Ascending aorta (tissue), 2 donors: ENCODE measurements at regions not wholly inside any gene's neighbourhood (a gene's known extent, or its start where the extent isn't known, plus 50 kb on each side); places are given as distances from the start of the nearest gene placed in this dataset.

Experiments used
- DNase-seq, 2 donors: peaks; one replicate each; pipeline ENCODE4 v3.0.0-alpha.2; 2019; ENCODE audit warnings: low spot score in 2 of 2
- H3K27ac ChIP-seq, 2 donors: fragments of 200-600 bp; sonication (generic); one replicate each; pipeline ENCODE4 v1.5.1; 2016 to 2017; ENCODE audit warnings: mild to moderate bottlenecking in 1 of 2
- H3K27me3 ChIP-seq: fragments of 200-600 bp; sonication (generic); one replicate; pipeline ENCODE4 v1.5.1; 2017
- H3K36me3 ChIP-seq, 2 donors: fragments of 200-600 bp; sonication (generic); one replicate each; pipeline ENCODE4 v1.5.1; 2016
- H3K4me1 ChIP-seq, 2 donors: fragments of 200-600 bp; sonication (generic); one replicate each; pipeline ENCODE4 v1.5.1; 2016 to 2017; ENCODE audit warnings: mild to moderate bottlenecking in 1 of 2
- H3K4me3 ChIP-seq, 2 donors: fragments of 200-600 bp; sonication (generic); one replicate each; pipeline ENCODE4 v1.5.1; 2016 to 2017; ENCODE audit warnings: mild to moderate bottlenecking in 1 of 2
- H3K9me3 ChIP-seq, 2 donors: fragments of 200-600 bp; sonication (generic); one replicate each; pipeline ENCODE4 v1.5.1; 2016
- CTCF ChIP-seq, 3 experiments: fragments of 200-600 bp in 2 of 3; fragments of 450-650 bp in 1 of 3; sonication (generic) in 2 of 3; IDR thresholded peaks; one replicate each; pipeline ENCODE4 v1.5.1; 2016 to 2019; ENCODE audit warnings: antibody characterized with exemption in 3 of 3, mild to moderate bottlenecking in 1 of 3, moderate library complexity in 1 of 3
- intact Hi-C: fragments of 100-400 bp; cut with DNase I; formaldehyde crosslinking; loops from one replicate; pipeline ENCODE4 v1.15.1; 2023

- no peak for TF ChIP-seq CTCF (IDR thresholded peaks at IDR 0.05)
- H3K4me3 ChIP-seq, result no peak overlapping the region
- intact Hi-C loops, result no loop called here
- H3K4me1 ChIP-seq, result no peaks in the 10 kb centered on the region
- H3K27ac ChIP-seq, result no peak overlapping the region
- DNase-seq, result no peak
- no peaks in the 10 kb centered on the region for H3K36me3 ChIP-seq
- no peaks in the 10 kb centered on the region for H3K27me3 ChIP-seq
- no peaks in the 10 kb centered on the region for H3K9me3 ChIP-seq
Measured at GRCh38 chr10:117921421-117921820, 125.3 kb downstream of the RAB11FIP2 start.

- Histone ChIP-seq H3K36me3 (no peaks in the 10 kb centered on the region), H3K9me3 (no peaks in the 10 kb centered on the region), H3K27me3 (no peaks in the 10 kb centered on the region), H3K27ac (no peak overlapping the region), H3K4me1 (no peaks in the 10 kb centered on the region), H3K4me3 (no peak overlapping the region)
- DNase-seq, result no peak
- intact Hi-C loops, result no loop called here
- no peak for TF ChIP-seq CTCF (IDR thresholded peaks at IDR 0.05)
Measured at GRCh38 chr10:117924820-117925219, 121.9 kb downstream of the RAB11FIP2 start.

GRCh38 chr10:117925369-117925768, 121.4 kb downstream of the RAB11FIP2 start:
- Histone ChIP-seq H3K4me1 (no peaks in the 10 kb centered on the region), H3K27ac (no peak overlapping the region), H3K36me3 (no peaks in the 10 kb centered on the region), H3K4me3 (no peak overlapping the region), H3K9me3 (no peaks in the 10 kb centered on the region), H3K27me3 (no peaks in the 10 kb centered on the region)
- DNase-seq, result no peak
- no peak for TF ChIP-seq CTCF (IDR thresholded peaks at IDR 0.05)
- intact Hi-C loops, result no loop called here

- H3K9me3 ChIP-seq, result no peaks in the 10 kb centered on the region
- no peaks in the 10 kb centered on the region for H3K27me3 ChIP-seq
- no peak for DNase-seq
- TF ChIP-seq CTCF (IDR thresholded peaks at IDR 0.05), result no peak
- H3K4me3 ChIP-seq, result no peak overlapping the region
- no peak overlapping the region for H3K27ac ChIP-seq
- no peaks in the 10 kb centered on the region for H3K36me3 ChIP-seq
- H3K4me1 ChIP-seq, result no peaks in the 10 kb centered on the region
- intact Hi-C loops, result no loop called here
Measured at GRCh38 chr10:117926491-117926890, 120.2 kb downstream of the RAB11FIP2 start.

- no peak for TF ChIP-seq CTCF (IDR thresholded peaks at IDR 0.05)
- no peaks in the 10 kb centered on the region for H3K9me3 ChIP-seq
- no peaks in the 10 kb centered on the region for H3K4me1 ChIP-seq
- no peaks in the 10 kb centered on the region for H3K36me3 ChIP-seq
- no peak overlapping the region for H3K4me3 ChIP-seq
- intact Hi-C loops, result no loop called here
- H3K27ac ChIP-seq, result no peak overlapping the region
- DNase-seq, result no peak
- no peaks in the 10 kb centered on the region for H3K27me3 ChIP-seq
Measured at GRCh38 chr10:117927332-117927731, 119.4 kb downstream of the RAB11FIP2 start.

GRCh38 chr10:117927871-117928270, 118.9 kb downstream of the RAB11FIP2 start:
- intact Hi-C loops, result no loop called here
- no peak for TF ChIP-seq CTCF (IDR thresholded peaks at IDR 0.05)
- H3K27me3 ChIP-seq, result no peaks in the 10 kb centered on the region

More at GRCh38 chr10:117927871-117928270, 118.9 kb downstream of the RAB11FIP2 start:
- Histone ChIP-seq H3K4me3 (no peak overlapping the region), H3K36me3 (no peaks in the 10 kb centered on the region), H3K9me3 (no peaks in the 10 kb centered on the region), H3K4me1 (no peaks in the 10 kb centered on the region), H3K27ac (no peak overlapping the region)
- DNase-seq, result no peak
